ENCODE measurements at regions not wholly inside any gene's neighbourhood (a gene's known extent, or its start where the extent isn't known, plus 50 kb on each side); places are given as distances from the start of the nearest gene placed in this dataset.

- no peaks in the 10 kb centered on the region for H4K20me1 ChIP-seq (ENCODE audit: control insufficient read depth, extremely low read depth, insufficient read depth, low read length)
- H3K4me2 ChIP-seq (ENCODE audit: extremely low read depth, insufficient read depth, low read length): no peak overlapping the region
- H3K27me3 ChIP-seq (ENCODE audit: control insufficient read depth, insufficient read depth, low read length): no peaks in the 10 kb centered on the region
- no peak overlapping the region for H2AFZ ChIP-seq (ENCODE audit: low read length)
- no peak overlapping the region for H3K27ac ChIP-seq (ENCODE audit: insufficient read depth, low read length)
- H3K4me3 ChIP-seq (replicated peaks in 1 of 4; ENCODE audit: control extremely low read depth in 1 of 4, insufficient read depth in 1 of 4, low read depth in 3 of 4, low read length in 4 of 4): no peak overlapping the region
- H3K36me3 ChIP-seq (ENCODE audit: control insufficient read depth, insufficient read depth, low read length): no peaks in the 10 kb centered on the region
- no peaks in the 10 kb centered on the region for H3K79me2 ChIP-seq (ENCODE audit: control insufficient read depth, insufficient read depth, low read length)
- no peak for TF ChIP-seq EZH2 (IDR thresholded peaks at IDR 0.05; ENCODE audit: low read length, missing control alignments)
- H3K9ac ChIP-seq (ENCODE audit: insufficient read depth, low read length): no peak overlapping the region
- DNase-seq (ENCODE audit: low read depth in 2 of 2): no peak
- H3K9me3 ChIP-seq (ENCODE audit: control insufficient read depth, insufficient read depth, low read depth, low read length): no peaks in the 10 kb centered on the region
- no peaks in the 10 kb centered on the region for H3K4me1 ChIP-seq (ENCODE audit: control insufficient read depth, extremely low read depth, insufficient read depth, low read length)
Observed at GRCh38 chr12:30807695-30808034, 52.9 kb upstream of the CAPRIN2 start.

GRCh38 chr12:30806989-30807694, 52.4 kb upstream of the CAPRIN2 start:
- no peak overlapping the region for H3K27ac ChIP-seq (ENCODE audit: insufficient read depth, low read length)
- no peaks in the 10 kb centered on the region for H3K79me2 ChIP-seq (ENCODE audit: control insufficient read depth, insufficient read depth, low read length)
- H3K36me3 ChIP-seq (ENCODE audit: control insufficient read depth, insufficient read depth, low read length): no peaks in the 10 kb centered on the region
- H4K20me1 ChIP-seq (ENCODE audit: control insufficient read depth, extremely low read depth, insufficient read depth, low read length): no peaks in the 10 kb centered on the region
- no peak overlapping the region for H3K4me3 ChIP-seq (replicated peaks in 1 of 4; ENCODE audit: control extremely low read depth in 1 of 4, insufficient read depth in 1 of 4, low read depth in 3 of 4, low read length in 4 of 4)
- no peaks in the 10 kb centered on the region for H3K27me3 ChIP-seq (ENCODE audit: control insufficient read depth, insufficient read depth, low read length)
- no peaks in the 10 kb centered on the region for H3K9me3 ChIP-seq (ENCODE audit: control insufficient read depth, insufficient read depth, low read depth, low read length)
- TF ChIP-seq EZH2 (IDR thresholded peaks at IDR 0.05; ENCODE audit: low read length, missing control alignments): no peak
- TF ChIP-seq CTCF (conservative IDR thresholded peaks at IDR 0.05 in 1 of 2, IDR thresholded peaks at IDR 0.05 in 1 of 2; ENCODE audit: low read depth in 1 of 2, low read length in 2 of 2): peak; percentile 72 to 80
- H3K4me2 ChIP-seq (ENCODE audit: extremely low read depth, insufficient read depth, low read length): peak overlapping the region; percentile 28
- peak; percentile 73 to 86 for DNase-seq (ENCODE audit: low read depth in 2 of 2)
- H3K9ac ChIP-seq (ENCODE audit: insufficient read depth, low read length): no peak overlapping the region
- H3K4me1 ChIP-seq (ENCODE audit: control insufficient read depth, extremely low read depth, insufficient read depth, low read length): no peaks in the 10 kb centered on the region
- peak overlapping the region; percentile 10 for H2AFZ ChIP-seq (ENCODE audit: low read length)

GRCh38 chr12:30805959-30806358, 51.2 kb upstream of the CAPRIN2 start:
- Histone ChIP-seq H3K9me3 (ENCODE audit: control insufficient read depth, insufficient read depth, low read depth, low read length) (no peaks in the 10 kb centered on the region), H2AFZ (ENCODE audit: low read length) (no peak overlapping the region), H3K9ac (ENCODE audit: insufficient read depth, low read length) (no peak overlapping the region), H3K4me1 (ENCODE audit: control insufficient read depth, extremely low read depth, insufficient read depth, low read length) (no peaks in the 10 kb centered on the region), H3K27ac (ENCODE audit: insufficient read depth, low read length) (no peak overlapping the region), H3K4me3 (replicated peaks in 1 of 4; ENCODE audit: control extremely low read depth in 1 of 4, insufficient read depth in 1 of 4, low read depth in 3 of 4, low read length in 4 of 4) (no peak overlapping the region), H4K20me1 (ENCODE audit: control insufficient read depth, extremely low read depth, insufficient read depth, low read length) (no peaks in the 10 kb centered on the region), H3K27me3 (ENCODE audit: control insufficient read depth, insufficient read depth, low read length) (no peaks in the 10 kb centered on the region), H3K4me2 (ENCODE audit: extremely low read depth, insufficient read depth, low read length) (no peak overlapping the region), H3K79me2 (ENCODE audit: control insufficient read depth, insufficient read depth, low read length) (no peaks in the 10 kb centered on the region), H3K36me3 (ENCODE audit: control insufficient read depth, insufficient read depth, low read length) (no peaks in the 10 kb centered on the region)
- no peak for DNase-seq (ENCODE audit: low read depth in 2 of 2)
- no peak for TF ChIP-seq CTCF (conservative IDR thresholded peaks at IDR 0.05 in 1 of 2, IDR thresholded peaks at IDR 0.05 in 1 of 2; ENCODE audit: low read depth in 1 of 2, low read length in 2 of 2)
